ENCODE measurements at regions not wholly inside any gene's neighbourhood (a gene's known extent, or its start where the extent isn't known, plus 50 kb on each side); places are given as distances from the start of the nearest gene placed in this dataset.
"Not testable (repeated sequence)": the region's sequence is repeated elsewhere in the genome, so short reads cannot be mapped to it uniquely, and the experiment has no call there.

- DNase-seq: no peak
Measured at GRCh38 chr2:239723486-239724193, 301.5 kb downstream of the NDUFA10 start.

GRCh38 chr2:239722760-239723470, 302.2 kb downstream of the NDUFA10 start:
- no peak for DNase-seq

- no peak for DNase-seq
Measured at GRCh38 chr2:239721991-239722759, 303.0 kb downstream of the NDUFA10 start.

- DNase-seq: no peak
Measured at GRCh38 chr2:239721531-239721930, 303.6 kb downstream of the NDUFA10 start.

GRCh38 chr2:239720361-239721360, 304.5 kb downstream of the NDUFA10 start:
- DNase-seq: no peak

- DNase-seq: no peak
Measured at GRCh38 chr2:239719791-239720360, 305.3 kb downstream of the NDUFA10 start.

DNA sequence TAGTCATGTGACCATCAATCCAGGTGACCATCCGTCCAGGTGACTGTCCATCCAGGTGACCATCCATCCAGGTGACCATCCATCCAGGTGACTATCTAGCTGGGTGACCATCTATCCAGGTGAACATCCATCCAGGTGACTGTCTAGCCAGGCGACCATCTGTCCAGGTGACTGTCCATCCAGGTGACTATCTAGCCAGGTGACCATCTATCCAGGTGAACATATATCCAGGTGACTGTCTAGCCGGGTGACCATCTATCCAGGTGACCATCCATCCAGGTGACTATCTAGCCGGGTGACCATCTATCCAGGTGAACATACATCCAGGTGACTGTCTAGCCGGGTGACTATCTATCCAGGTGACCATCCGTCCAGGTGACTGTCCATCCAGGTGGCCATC, 306.2 kb downstream of the NDUFA10 start:
- DNase-seq: not testable (repeated sequence)

DNA sequence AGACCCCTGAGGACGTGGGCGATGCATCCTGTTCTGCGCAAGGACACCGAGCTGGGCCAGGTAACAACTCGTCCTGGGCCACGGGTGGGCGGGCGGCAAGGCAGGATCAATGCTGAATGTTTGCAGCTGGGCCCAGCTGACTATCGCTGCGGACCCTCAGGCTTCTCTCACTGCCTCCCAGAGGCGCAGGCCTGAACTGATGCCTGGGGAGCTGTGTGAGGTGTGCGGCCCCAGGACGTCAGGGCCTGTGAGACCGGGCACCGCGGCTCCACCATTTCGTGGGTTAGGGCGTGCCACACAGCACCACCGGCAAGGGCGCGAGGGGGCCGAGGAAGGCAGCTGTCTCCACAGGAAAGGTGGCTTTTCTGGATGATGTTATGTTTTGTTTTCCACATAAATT, 307.4 kb downstream of the NDUFA10 start:
- no peak for DNase-seq

DNA sequence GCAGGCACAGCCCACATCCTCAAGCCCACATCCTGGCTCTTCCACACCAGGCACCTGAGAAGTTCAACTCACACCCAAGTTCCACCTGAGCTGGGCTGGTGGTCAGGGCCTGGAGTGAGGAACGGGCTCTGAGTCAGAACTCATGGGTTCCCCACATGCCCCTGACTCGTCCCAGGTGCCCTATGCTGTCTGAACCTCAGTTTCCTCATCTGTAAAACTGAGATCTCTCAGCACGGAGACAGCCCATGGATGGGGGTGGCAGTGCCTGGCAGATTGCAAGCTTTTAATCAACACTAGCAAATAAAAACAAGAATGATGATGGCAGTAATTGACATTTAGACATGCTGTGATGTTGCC, 307.8 kb downstream of the NDUFA10 start:
- no peak for DNase-seq

GRCh38 chr2:239716536-239717318, 308.4 kb downstream of the NDUFA10 start:
- no peak for DNase-seq

GRCh38 chr2:239716009-239716408, 309.1 kb downstream of the NDUFA10 start:
- no peak for DNase-seq

DNA sequence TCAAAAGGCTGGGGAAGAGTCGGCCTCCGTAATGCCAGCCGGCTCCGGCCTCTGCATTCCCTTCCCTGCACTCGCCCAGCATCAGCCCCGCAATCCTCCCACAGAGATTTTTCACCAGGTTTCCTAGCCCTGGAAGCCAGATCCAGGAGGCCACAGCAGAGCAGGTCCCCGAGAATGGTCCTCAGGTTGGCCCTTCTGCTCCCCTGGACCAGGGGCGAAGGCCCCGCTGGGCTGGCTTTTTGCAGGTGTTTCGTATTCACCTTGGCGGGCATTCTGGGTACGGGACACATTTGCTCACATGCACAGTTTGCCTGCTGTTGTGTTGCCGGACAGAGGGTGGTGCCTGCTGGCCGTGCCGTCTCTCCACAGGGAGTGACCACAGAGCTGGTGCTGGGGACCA, 309.5 kb downstream of the NDUFA10 start:
- DNase-seq: no peak

DNA sequence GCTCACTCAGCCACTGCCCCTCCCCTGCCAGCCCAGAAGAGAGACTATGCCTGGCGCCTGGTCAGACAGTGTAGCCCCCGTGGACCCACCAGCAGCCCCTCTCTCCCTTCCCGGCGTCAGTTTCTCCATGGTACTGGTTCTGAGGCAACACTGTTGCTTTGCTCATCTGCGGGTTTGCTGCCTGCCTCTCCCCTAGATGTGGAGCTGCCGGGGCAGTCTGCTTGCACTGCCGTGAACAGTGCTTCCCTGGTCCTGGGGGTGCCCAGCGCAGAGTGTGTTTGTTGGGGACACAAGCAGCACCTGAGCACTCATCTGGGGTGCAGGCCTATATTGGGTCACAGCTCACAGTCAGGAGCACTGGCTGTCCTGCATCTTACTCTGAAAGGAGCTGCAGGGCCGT, 309.9 kb downstream of the NDUFA10 start:
- DNase-seq: no peak

DNA sequence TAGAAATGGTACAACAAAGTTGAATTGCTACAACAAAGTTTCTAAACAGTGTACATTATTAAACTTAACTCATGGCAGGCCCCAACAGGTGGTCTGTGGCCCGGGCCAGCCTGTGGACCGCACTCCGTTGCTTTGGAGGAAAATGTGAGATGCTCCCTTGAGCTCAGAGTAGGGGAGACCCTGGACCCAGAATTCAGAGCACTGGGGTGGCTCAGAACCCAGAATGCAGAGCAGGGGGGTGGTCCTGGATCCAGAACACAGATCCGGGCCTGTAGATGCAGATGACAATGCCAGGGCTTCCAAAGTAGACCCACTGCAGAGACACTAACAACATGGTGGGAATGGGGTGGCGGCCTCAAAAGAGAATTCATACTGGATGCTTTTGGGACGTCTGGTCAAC, 311.0 kb downstream of the NDUFA10 start:
- DNase-seq: no peak

DNA sequence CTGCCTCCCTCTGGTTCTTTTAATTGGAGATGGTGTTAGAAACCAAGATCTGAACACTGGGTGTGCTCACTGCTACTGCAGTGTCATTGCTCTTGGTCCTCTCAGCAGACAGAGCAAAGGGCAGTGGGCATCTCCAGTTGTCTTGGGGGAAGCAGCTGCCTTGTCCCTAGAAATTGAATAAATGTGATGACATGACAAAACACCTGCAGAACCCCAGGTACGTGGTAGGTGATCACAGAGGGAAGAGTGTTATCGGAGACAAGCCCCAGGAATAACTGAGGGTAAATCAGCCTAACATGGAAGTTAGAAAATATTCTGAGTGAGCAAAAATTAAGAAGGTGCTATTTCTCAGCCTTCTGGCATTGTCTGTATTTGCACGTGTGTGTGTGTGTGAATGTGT, 311.9 kb upstream of the HDAC4 start:
- no peak for DNase-seq

- no peak for DNase-seq
Measured at GRCh38 chr2:239711911-239712570, 311.2 kb upstream of the HDAC4 start.

GRCh38 chr2:239710953-239711861, 310.4 kb upstream of the HDAC4 start:
- no peak for DNase-seq

- DNase-seq: no peak
Measured at GRCh38 chr2:239706367-239706766, 305.5 kb upstream of the HDAC4 start.

- DNase-seq: no peak
Measured at GRCh38 chr2:239704737-239705136, 303.9 kb upstream of the HDAC4 start.

DNA sequence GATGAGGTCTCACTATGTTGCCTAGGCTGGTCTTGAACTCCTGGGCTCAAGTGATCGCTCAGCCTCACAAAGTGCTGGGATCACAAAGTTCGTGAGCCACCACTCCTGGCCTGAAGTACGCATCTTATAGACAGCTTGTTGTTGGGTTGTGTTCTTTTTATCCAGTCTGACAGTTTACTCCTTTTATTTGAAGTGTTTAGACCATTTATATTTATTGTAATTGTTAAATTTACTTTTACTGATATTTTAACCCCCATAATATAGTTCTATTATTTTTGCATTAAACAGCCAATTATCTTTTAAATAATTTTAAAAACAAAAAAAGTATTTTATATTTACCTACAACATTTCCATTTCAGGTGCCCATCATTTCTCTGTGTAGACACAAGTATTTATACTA, 303.0 kb upstream of the HDAC4 start:
- DNase-seq: no peak

Measured in activated CD8-positive, alpha-beta memory T cell treated with anti-CD3 and anti-CD28 coated beads, Interleukin-2, amount 50 U/mL, for 4 hours (primary cell).